HG03520 (cell line): ENCODE measurements at regions not wholly inside any gene's neighbourhood (a gene's known extent, or its start where the extent isn't known, plus 50 kb on each side); places are given as distances from the start of the nearest gene placed in this dataset.

Source experiments
- ATAC-seq: cut with Tn5 transposase; IDR thresholded peaks from one replicate; pipeline ENCODE4 v1.9.1; 2021; ENCODE audit warnings: mild to moderate bottlenecking, moderate library complexity; ENCODE audit not compliant: unreplicated experiment

GRCh38 chr4:140281828-140282552 lies 91.5 kb upstream of the SCOC start:
- ATAC-seq: no peak

DNA sequence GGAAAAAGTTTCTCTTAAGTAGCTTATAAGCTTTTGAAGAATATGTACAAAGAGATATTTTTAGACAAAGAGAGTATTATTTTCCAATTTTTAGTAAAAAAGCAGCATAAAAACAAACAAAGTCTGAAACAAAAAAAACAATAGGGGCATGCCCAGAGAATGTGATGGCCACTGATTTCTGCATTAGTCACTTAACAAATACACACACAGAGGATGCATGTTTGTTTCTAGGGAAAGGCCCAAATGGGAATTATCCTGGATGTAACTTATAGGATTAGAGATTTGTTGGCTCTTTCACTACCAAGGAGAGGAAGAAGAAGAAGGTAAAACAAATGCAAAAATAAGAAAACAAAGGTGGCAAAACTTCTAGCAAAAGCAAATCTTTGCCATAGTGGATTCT lies 95.9 kb upstream of the SCOC start:
- no peak for ATAC-seq

DNA sequence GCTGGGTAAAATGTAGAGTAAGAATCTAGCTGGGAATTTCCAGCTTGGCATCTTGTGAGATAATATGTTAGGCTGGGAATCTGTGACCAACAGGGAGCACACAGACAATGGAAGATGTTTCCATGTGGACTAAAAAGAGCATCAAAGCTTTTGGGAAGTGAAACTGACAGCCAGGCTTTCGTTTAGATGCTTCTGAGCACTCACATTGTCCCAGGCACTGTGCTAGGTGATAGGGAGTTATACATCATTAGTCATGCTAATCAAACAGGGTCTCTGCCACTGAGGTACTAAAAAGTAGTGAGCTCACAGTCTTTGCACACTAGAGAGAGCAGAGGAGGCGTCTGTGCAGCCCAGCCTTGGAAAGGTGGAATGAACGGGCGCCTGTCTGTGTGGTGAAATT lies 101.9 kb upstream of the SCOC start:
- no peak for ATAC-seq

DNA sequence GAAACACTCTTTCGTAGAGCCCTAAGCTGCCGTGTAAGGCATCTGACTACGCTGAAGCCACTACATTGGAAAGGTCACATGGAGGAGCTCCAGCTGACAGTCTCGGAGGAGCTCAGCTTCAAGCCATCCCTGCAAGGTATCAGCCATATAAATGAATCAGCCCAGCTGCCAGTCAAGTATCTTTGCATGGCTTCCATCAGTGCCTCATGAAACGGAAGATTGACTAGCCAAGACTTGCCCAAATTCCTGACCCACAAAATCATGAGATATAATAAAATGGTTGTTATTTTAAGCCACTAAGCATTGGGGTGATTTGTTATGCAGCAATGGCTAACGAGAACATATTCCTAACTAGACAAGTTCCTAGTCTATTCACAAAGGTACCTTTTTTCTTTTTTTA lies 104.1 kb upstream of the SCOC start:
- no peak for ATAC-seq

GRCh38 chr4:140268186-140268841 lies 105.1 kb upstream of the SCOC start:
- ATAC-seq: no peak

- ATAC-seq: no peak
Measured at GRCh38 chr4:140267576-140267975, 105.9 kb upstream of the SCOC start.

DNA sequence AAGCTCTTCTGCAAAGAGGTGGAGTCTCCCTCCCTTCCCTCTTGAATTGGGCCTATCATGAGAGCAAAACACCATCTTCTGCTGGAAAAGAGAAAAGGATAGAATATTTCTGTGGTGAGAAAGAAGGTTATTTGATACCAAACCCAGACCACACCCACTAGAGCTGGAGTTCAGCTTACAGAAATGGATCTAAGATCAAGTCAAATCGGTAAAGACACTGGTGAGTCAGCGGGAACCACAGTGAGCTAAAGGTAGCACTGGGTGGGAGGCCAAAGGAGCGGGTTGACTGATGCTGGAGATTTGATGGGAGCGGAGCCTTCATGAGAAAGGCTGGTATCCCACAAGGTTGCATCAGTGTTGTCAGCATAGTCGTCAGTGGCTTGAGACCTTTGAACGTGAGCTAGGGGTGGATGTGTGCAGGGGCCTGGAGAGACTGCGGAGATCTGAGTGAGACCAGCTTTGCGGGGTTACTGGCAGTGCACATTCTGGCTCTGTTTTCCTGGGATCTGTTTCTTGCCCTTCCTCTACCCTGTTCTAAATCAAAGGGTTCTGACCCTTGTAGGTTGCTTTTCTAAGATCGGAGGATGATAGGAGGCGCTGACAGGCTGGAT lies 106.4 kb upstream of the SCOC start:
- ATAC-seq: no peak

- no peak for ATAC-seq
Measured at GRCh38 chr4:140260227-140260626, 106.2 kb upstream of the MAML3 start.

DNA sequence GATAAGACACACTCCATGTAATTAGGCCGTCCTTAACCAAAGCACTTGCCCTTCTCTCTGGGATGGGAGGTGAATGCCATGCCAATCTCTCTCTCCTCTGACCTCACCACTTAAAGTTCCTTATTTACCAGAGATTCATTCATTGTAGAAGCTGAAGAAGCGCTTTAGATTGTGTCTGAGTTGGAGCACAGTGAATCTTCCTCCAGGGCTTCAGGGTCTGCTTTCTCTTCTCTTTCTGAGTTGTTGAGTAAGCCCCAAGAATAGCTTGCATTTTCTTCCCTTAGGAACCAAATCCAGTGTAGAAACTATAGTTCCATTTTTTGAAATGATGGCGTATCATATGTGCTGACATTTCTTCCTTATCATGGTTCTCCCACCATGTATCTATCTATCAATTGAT lies 104.5 kb upstream of the MAML3 start:
- ATAC-seq: no peak

GRCh38 chr4:140257461-140258305 lies 103.7 kb upstream of the MAML3 start:
- ATAC-seq: no peak

DNA sequence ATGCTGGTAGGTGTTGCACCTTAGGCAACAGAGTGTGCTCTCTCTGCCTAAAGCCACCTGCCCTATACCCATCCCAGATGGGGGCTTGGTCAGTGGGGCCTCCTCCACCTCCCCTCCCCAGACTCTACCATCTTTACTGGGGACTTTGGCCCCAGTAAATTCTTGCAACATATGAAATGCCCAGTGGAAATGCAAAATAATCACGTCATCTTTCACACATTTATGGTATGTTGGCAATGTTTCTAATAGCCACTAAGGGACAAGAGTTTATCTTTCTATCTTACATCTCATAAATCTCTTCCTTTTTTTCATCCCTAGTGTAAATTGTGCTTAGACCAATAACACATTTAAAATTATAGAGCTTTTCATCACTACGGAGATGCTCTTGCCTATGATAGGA lies 103.0 kb upstream of the MAML3 start:
- ATAC-seq: no peak

DNA sequence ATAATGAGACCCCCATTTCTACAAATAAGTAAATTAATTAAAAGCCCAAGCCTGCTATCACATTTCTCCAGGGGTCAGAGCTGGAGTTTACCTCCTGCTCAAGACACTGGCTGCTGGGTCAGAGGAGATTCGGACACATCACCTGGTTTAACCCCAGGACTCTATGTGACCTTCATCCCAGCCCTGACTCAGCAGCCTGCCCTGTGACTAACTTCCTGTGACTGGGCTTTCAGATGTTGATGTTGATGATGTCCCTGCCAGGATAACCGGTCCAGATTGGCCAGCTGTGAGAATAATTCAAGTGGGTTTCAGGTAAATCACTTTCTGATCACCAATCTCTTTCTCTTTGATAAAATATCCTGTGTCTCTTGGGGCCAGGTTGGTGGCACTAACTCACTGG lies 102.4 kb upstream of the MAML3 start:
- no peak for ATAC-seq

- no peak for ATAC-seq
Measured at GRCh38 chr4:140255927-140256326, 101.9 kb upstream of the MAML3 start.

DNA sequence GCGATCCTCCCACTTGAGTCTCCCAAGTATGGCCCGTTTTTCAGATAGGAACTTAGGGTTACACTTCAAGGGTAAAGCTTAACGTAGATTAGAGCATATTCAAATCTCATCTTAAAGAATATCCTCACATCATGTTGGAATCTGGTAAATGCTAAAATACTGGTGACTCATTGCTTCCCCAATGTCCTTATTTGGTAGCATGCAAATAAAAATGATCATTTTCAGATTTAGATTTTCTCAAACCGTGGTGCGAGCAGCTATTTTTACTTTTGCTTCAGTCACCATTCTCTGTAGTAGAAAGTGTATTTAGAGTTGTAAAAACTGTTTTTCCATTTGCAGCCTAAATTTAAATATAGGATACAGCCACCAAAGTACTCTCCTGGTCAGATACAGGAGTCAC lies 101.5 kb upstream of the MAML3 start:
- ATAC-seq: no peak

DNA sequence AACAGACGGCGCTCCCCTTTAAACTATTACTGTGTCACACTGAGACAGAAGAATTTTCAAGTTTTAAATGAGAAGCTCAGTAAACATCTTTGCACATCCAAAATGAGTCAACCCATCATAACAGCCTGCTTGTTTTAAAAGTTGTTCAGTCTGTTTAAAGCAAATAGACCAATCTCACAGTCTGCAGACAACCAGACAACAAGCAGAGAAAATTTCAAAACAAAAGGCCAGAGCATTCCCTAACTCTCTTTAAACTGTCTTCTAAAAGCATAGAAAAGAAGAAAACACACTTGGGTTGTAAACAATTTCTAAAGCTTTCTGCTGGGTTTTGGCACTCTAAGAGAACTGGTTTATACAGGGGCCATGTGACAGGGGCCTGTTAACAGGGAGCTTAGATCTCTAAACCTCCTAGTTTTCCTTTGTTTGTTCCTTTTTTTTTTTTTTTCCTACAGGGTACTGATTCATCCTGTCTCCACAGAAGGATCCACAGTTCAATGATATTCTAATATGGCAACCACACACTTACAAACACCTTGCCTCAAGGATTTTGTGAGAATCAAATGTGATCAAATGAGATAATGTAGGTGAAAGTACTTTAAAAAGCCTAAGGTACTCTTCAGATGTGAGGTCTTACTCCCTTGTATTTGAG lies 100.8 kb upstream of the MAML3 start:
- ATAC-seq: no peak

GRCh38 chr4:140253556-140254027 lies 99.6 kb upstream of the MAML3 start:
- no peak for ATAC-seq

- ATAC-seq: peak; percentile 55
Measured at GRCh38 chr4:140252742-140253555, 99.0 kb upstream of the MAML3 start.

- ATAC-seq: no peak
Measured at GRCh38 chr4:140252141-140252741, 98.3 kb upstream of the MAML3 start.

- no peak for ATAC-seq
Measured at GRCh38 chr4:140251571-140251970, 97.6 kb upstream of the MAML3 start.
